ENCODE measurements at regions not wholly inside any gene's neighbourhood (a gene's known extent, or its start where the extent isn't known, plus 50 kb on each side); places are given as distances from the start of the nearest gene placed in this dataset.
A peak's percentile ranks its signal among the peaks of the same experiment; 100 is the strongest.

DNA sequence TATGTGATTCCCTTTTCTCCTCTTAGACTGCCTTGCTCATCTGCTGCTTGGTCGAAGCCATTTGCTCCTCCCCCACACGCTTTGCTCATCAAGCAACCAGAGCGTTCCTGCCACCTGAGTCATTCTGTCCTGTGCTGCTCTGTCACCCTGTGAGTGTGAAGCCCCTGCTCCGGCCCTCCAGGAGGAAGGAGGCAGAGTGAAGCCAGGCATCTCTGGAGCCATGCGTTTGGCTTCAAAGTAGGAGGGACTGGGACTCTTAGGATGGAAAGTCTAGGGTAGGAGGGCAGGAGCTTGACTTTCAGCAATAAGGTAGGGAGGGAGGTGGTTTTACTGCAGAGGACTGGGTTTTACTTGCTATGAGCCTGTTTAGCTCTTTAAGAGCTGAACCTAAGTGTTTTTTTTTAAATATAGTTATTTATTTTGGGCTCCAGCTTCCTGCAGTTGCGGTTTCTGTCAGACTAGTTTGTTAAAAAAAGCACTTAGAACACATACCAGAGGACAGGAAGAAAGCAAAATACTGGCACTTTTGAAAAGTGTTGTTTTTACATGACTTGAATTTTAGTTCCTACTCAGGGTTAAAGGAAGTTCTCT is 63.6 kb downstream of the SPINK2 start:
- peak; percentile 72 to 77 for DNase-seq

DNA sequence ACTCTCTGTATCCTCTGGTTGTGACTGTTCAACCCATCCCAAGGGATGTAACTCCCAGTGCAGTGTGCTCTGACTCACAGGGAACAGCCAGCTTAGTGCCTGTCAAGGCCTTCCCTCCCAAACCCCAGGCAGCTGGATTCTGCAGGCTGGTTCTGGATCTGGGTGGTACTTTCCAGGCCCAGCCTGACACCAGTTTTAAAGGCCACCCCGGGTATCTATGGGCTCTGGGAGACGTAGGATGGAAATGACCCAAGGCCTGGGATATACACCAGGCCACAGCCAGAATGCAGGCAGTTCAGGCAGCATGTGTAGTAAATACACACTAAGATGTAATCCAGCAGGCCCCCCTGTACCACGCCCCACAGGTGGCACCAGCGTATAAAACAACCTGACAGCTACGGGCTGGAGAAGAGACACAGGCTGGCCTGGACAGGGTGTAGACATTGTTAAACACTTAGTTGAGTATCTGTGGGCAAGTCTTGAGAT is 64.2 kb downstream of the SPINK2 start:
- DNase-seq, result peak; percentile 23 to 36

DNA sequence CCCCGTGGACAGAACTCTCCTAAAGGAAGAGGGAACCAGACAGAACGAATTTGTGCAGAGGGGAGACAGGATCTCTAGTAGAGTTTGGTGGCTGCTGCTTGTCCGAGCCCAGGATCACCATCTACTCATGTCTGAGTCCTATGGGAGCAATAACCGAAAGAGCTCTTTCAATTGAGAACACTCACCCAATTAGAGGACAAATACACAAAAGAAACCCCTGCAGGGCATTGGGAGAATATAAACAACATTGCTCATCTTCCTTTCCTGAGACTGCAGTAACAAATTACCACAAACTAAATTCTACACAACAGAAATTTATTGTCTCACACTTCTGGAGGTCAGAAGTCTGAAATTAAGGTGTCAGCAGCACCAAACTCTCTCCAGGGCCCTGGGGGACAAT is 65.6 kb downstream of the SPINK2 start:
- DNase-seq, result no peak

DNA sequence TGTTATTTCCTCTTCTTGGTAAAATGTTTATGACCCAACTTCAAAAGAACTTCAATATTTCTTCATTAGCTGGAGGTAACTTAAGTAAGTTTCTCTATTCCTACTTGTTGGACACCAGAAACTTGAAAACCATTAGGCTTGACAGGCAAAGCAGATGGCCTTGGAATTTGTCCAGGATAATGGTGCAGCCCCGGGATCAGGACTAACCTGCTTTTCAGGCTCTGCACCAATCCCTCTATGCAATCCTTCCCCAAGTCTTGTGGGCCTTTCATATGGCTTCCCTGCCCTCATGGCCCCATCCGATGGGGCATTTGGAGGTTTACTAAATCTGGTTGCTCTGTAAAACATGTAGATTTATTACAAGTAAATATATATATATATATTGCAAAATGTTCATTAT is 68.5 kb downstream of the SPINK2 start:
- no peak for DNase-seq

DNA sequence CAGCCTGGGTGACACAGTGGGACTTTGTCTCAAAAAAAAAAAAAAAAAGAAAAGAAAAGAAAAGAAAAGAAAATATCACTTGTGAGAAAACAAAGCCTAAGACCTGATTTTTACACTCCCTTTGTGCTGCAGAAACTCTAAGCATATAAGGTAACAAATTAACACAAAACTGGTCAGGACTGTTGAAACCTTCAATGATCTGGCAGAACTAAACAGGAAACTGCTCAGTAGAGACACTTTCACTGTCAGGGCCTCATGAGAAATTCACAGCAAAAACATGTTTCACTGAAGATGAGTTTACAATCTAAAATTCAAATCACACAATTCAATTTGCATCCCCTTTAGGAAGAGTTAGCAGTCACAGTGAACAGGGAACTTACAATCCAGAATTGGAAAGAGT is 69.1 kb upstream of the HOPX start:
- no peak for DNase-seq

DNA sequence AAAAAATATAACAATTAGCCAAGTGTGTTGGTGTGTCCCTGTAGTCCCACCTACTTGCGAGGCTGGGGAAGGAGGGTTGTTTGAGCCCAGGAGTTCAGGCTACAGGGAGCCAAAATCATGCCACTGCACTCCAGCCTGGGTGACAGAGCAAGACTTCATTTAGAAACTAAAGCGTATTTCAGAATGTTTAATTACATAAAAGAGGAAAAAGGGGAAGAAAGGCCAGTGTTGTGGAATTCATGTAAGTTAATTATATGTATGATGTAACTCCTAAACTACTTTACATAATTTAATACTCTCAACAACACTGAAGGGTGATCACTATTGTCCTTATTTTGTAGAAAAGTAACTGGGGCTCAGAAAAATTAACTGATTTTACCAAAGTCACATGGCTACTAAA is 67.2 kb upstream of the HOPX start:
- DNase-seq, result no peak

DNA sequence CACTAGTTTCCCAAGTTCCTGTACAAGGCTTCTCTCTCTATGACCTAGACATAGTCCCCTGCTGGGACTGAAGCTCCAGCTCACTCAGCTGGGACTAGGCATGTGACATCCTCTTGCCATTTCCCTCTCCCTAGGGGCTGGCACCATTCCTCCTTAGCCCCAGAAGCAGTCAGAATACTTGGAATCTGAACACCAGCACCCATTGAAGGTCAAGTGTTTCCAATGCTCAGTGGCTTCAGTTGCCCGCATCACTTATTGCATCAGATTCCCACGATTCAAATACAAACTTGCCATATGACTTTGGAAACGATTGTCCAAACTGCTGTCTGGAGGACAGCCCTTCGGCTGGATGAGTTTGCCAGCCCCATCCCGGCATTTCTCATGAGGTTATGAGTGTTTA is 65.5 kb upstream of the HOPX start:
- no peak for DNase-seq

DNA sequence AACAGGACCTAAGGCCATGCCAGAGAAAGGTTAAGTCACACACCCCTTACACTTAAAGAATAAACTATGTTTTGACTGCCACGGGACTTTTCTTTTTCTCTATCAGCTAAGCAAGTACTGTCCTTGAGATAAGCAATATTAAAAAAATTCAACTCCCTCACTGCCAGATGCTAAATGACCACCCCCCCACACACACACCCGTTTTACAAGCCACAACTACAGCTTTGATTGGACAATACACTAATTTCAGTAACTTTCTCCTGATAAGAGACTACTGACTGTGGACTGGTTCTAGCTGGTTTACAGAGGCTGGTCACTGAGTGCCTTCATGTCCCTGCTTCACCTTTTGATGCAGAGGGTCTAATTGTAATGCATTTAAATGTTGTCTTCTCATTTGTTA is 63.9 kb upstream of the HOPX start:
- DNase-seq, result no peak

DNA sequence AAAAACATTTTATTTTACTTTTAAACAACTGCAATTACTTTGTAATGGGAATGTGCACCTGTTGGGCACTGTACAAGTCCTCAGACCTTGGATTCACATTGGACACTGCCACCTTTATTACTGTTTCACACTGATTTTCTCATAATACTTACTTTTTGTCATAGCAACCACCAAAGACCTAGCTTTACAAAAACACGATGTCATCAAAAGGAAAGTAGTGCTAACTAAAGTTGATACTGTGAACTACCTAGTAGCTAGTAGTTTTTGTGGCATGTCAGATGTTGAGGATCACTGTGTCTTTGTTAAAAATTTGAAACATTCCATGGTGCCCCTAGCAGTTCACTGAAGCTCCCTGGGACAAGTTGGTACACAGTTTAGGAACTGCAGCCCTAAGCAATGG is 62.9 kb upstream of the HOPX start:
- DNase-seq, result no peak

DNA sequence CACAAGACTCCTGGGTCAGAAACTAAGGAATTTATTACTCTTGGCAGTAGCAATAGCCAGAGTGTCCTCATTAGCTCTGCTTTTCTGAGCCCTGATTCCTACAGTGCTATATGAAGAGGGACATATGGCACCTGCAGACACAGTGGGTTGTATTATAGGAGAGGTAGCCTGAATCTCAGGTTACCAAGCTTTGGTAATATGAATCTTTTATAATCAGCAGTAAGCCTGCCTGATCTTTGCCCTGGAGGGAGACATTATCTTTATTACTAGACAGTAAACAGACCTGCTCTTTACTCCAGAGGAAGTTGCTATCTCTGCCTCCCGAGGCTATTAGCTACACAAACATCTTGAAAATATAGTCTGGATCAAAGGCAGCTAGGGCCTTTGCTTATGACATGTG is 62.5 kb upstream of the HOPX start:
- DNase-seq, result no peak

DNA sequence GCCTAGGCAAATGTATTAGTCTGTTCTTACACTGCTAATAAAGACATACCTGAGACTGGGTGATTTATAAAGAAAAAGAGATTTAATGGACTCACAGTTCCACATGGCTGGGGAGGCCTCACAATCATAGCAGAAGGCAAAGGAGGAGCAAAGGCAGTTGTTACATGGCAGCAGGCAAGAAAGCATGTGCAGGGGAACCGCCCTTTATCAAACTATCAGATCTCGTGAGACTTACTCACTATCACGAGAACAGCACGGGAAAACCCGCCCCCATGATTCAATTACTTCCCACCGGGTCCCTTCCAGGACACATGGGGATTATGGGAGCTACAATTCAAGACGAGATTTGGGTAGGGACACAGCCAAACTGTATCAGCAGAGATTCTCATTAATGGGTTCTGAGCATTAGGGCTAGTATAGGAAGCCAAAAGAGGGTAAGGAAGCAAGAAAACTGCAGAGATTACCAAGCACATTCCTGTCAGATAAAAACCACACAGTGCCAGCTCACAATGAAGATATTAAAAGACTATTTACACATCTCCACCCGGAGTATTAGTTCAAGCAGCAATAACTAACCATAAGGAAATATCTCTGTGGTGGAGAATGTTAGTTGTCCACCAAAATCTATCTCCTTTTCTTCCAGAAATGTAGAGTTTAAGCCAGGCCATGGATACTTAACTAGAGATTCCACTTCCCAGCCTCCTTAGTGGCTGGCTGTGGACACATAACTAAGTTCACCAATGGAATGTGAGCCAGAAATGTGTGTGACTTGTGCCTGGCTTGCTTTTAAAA is 61.2 kb upstream of the HOPX start:
- DNase-seq, result no peak

DNA sequence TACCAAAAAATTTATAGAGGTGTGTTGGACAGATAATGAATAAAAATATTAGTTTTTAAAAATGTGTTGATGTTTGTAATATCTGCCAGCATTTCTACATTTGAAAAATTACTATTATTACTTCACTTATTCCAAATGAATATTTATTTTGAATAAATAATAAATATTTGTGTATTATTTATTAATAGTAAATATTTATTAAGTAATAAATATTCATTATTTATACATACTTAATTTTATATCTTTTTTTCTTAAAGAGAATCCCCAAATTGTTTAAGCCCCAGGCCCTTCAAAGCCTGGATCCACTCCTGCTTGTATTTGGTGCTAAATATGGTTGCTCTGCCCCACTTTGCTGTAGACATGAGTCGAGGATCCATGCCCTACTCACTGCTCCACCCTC is 60.5 kb upstream of the HOPX start:
- no peak for DNase-seq

DNA sequence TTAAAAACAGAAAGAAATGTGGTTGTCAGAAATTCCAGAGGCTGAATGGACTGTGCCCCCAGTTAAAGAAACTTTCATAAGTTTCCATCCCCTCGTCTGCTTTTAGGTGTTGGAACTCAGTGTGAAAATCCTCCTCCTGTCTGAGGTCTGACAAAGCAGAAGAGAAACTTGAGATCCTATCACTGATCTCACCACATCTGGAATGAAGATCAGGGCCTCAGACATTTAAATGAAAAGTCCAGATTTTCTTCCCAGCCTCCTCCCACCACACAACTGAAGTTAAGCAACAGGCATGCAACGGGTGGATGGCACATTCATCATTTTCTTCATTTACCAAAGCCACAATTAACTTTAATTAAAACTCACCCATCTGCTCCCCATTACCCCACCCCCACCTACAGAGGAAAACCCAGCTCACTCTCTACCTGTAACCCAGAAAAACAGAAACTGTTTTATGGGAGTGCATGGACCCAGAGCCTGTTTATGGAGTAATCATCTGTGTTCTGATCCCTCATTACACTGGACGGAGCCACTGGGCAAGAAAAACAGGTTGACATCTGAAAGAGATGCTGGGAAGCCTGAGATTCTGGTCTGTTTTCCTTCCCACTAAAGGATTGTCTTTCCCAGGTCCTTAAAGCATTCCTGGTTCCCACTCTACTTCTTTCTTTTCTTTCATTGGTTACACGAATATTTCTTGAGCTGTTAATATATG is 58.1 kb upstream of the HOPX start:
- DNase-seq, result no peak

DNA sequence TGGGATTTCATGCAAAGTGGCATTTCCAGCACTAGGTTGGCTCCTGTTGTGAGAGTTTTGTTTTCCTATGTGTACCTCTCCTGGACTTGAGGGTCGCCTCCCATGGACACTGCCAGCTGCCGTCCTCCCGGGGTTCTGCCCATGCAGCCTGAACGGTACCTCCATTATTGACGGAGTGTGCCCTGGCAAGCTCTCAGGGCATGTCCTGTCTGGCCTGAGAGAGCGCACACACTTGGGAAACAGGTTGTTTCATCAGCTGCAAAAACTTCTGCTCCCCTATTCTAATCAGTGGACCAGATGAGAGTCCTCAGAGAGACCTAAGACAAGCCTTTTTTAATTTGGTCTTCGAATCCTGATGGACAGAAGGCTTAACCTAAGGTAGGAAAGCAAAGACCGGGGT is 56.6 kb upstream of the HOPX start:
- DNase-seq, result no peak

DNA sequence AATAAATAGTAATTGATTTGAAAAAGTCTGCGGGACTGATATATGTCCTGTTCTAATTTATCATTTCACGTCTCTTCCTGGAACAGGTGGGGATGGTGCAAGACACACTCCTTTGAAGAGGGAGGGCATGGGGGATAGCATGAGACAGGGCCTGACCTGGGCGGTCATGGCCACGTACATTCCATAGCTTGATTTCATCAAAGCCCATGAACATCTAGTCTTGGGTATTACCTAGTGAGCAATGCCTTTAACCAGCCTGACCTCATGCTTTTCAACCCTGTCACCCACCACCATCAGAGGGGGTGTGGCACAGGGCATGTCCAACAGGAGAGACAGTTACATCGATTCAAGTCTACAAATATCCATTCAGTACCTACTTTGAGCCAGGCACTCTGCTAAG is 52.3 kb upstream of the HOPX start:
- DNase-seq, result no peak

DNA sequence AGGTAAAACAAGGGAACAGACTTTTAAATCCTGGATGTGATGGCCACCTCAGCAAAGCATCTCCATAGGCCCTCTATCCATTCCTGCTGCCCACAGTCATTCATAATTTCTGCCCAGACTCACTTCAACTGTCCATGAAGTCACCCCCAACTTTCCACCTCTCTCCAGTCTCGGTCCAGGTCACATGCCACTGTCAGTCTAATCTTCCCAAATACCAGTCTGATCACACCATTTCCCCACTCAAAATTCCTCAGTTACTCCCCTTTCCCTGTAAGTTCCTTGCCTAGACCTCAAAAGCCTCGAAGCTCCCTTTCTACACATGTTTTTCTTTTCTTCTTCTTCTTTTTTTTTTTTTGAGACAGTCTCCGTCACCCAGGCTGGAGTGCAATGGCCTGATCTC is 51.2 kb upstream of the HOPX start:
- no peak for DNase-seq

DNA sequence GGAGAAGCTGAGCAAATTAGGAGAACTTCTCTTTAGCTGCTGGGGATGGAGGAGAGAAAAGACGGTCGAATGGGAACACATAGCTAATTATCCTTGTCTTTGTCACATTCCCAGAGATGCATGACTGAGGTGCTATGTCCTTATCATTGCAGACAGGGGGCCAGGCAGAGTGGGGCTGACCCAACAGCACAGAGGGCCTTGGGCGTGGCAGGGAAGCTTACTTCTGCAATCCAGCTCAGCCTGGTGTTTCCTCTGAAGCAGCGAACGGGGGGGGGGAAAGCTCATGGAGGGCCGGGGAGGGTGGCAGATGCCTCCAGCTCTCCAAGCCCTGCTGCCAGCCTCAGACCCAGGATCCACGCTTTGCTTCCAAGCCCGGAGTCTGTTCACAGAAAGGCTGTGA is 50.8 kb upstream of the HOPX start:
- DNase-seq, result no peak

Measured in activated CD4-positive, alpha-beta T cell treated with anti-CD3 and anti-CD28 coated beads, Interleukin-2, amount 50 U/mL, for 4 hours (primary cell).